GM23338 (cell line): ENCODE measurements at regions not wholly inside any gene's neighbourhood (a gene's known extent, or its start where the extent isn't known, plus 50 kb on each side); places are given as distances from the start of the nearest gene placed in this dataset.

ENCODE experiments used
- ATAC-seq: fragments of 200-7000 bp; cut with Tn5 transposase; 3 replicates; pipeline ENCODE4 v1.9.1; 2020
- DNase-seq: peaks from one replicate; pipeline ENCODE4 v3.0.0-alpha.2; 2015; ENCODE audit warnings: low spot score
- H2AFZ ChIP-seq: fragments of 200-600 bp; sonication (generic); 2 replicates; pipeline ENCODE4 v1.8.0; 2016; ENCODE audit warnings: antibody characterized with exemption, mild to moderate bottlenecking, moderate library complexity
- H3F3A ChIP-seq: fragments of 200-600 bp; sonication (generic); replicated peaks from 2 replicates; pipeline ENCODE4 v1.8.0; 2017; ENCODE audit warnings: antibody characterized with exemption, mixed run types, low read depth
- H3K27ac ChIP-seq: fragments of 200-600 bp; sonication (generic); 2 replicates; pipeline ENCODE4 v1.6.1; 2016; ENCODE audit warnings: low read depth
- H3K27me3 ChIP-seq: fragments of 200-600 bp; sonication (generic); 2 replicates; pipeline ENCODE4 v1.8.0; 2016; ENCODE audit warnings: mild to moderate bottlenecking, mixed run types, moderate library complexity; ENCODE audit not compliant: insufficient read depth
- H3K36me3 ChIP-seq: fragments of 200-600 bp; sonication (generic); 2 replicates; pipeline ENCODE4 v1.8.0; 2016; ENCODE audit warnings: mild to moderate bottlenecking; ENCODE audit not compliant: insufficient read depth
- H3K4me1 ChIP-seq: fragments of 200-600 bp; sonication (generic); 2 replicates; pipeline ENCODE4 v1.8.0; 2016; ENCODE audit warnings: mild to moderate bottlenecking, moderate library complexity; ENCODE audit not compliant: insufficient read depth
- H3K4me2 ChIP-seq: fragments of 200-600 bp; sonication (generic); 2 replicates; pipeline ENCODE4 v1.7.1; 2017; ENCODE audit warnings: mixed run types
- H3K4me3 ChIP-seq: fragments of 200-600 bp; sonication (generic); 2 replicates; pipeline ENCODE4 v1.6.1; 2016; ENCODE audit warnings: mixed run types
- H3K79me2 ChIP-seq: fragments of 200-600 bp; sonication (generic); replicated peaks from 2 replicates; pipeline ENCODE4 v1.8.0; 2017; ENCODE audit warnings: mild to moderate bottlenecking; ENCODE audit not compliant: insufficient read depth
- H3K9me2 ChIP-seq: fragments of 200-600 bp; sonication (generic); 2 replicates; pipeline ENCODE4 v1.8.0; 2017; ENCODE audit not compliant: insufficient read depth
- H4K20me1 ChIP-seq: fragments of 200-600 bp; sonication (generic); replicated peaks from 2 replicates; pipeline ENCODE4 v1.8.0; 2017; ENCODE audit warnings: mild to moderate bottlenecking; ENCODE audit not compliant: insufficient read depth
- H3K27ac Mint-ChIP-seq: 2 replicates; pipeline ENCODE4 v1.8.0; 2020; ENCODE audit warnings: inconsistent platforms, mild to moderate bottlenecking, moderate library complexity, mixed read lengths
- H3K27me3 Mint-ChIP-seq: 3 replicates; pipeline ENCODE4 v1.8.0; 2022; ENCODE audit warnings: low read depth, mild to moderate bottlenecking, moderate library complexity, mixed read lengths, inconsistent platforms; ENCODE audit not compliant: insufficient read depth, poor library complexity
- H3K36me3 Mint-ChIP-seq: 3 replicates; pipeline ENCODE4 v1.8.0; 2021; ENCODE audit warnings: low read depth, mild to moderate bottlenecking, inconsistent platforms, moderate library complexity, mixed read lengths
- H3K4me1 Mint-ChIP-seq: 3 replicates; pipeline ENCODE4 v1.8.0; 2020; ENCODE audit warnings: mild to moderate bottlenecking, inconsistent platforms, mixed read lengths
- H3K4me3 Mint-ChIP-seq: 3 replicates; pipeline ENCODE4 v1.8.0; 2021; ENCODE audit warnings: moderate library complexity, mild to moderate bottlenecking, inconsistent platforms, mixed read lengths
- H3K9me3 Mint-ChIP-seq: 3 replicates; pipeline ENCODE4 v1.8.0; 2020; ENCODE audit warnings: moderate library complexity, mild to moderate bottlenecking, inconsistent platforms, mixed read lengths
- EZH2 ChIP-seq: fragments of 200-600 bp; sonication (generic); IDR thresholded peaks from one replicate; pipeline ENCODE4 v1.8.0; 2017; ENCODE audit warnings: antibody characterized with exemption, mild to moderate bottlenecking, low read depth; ENCODE audit not compliant: unreplicated experiment
- EZH2phosphoT487 ChIP-seq: fragments of 200-600 bp; sonication (generic); IDR thresholded peaks from one replicate; pipeline ENCODE4 v1.8.1; 2018; ENCODE audit warnings: antibody characterized with exemption; ENCODE audit not compliant: unreplicated experiment
- JUNB ChIP-seq: IDR thresholded peaks from one replicate; pipeline ENCODE4 v1.6.1; 2016; ENCODE audit warnings: antibody characterized with exemption; ENCODE audit not compliant: unreplicated experiment
- NANOG ChIP-seq: IDR thresholded peaks from 2 replicates; pipeline ENCODE4 v1.6.1; 2016; ENCODE audit warnings: antibody characterized with exemption, borderline replicate concordance
- STAT1 ChIP-seq: IDR thresholded peaks from one replicate; pipeline ENCODE4 v1.6.1; 2016; ENCODE audit warnings: antibody characterized with exemption; ENCODE audit not compliant: unreplicated experiment
- ZNF114 ChIP-seq: fragments of 250-450 bp; sonication (Bioruptor Pico); IDR thresholded peaks from 2 replicates; pipeline ENCODE4 v1.5.0; 2020; ENCODE audit warnings: mild to moderate bottlenecking, moderate library complexity
- ZNF331 ChIP-seq: fragments of 250-450 bp; sonication (Bioruptor Pico); IDR thresholded peaks from 2 replicates; pipeline ENCODE4 v1.5.0; 2020; ENCODE audit warnings: low read depth, mild to moderate bottlenecking, moderate library complexity
- TF ChIP-seq, protein P1 (sequence below): IDR thresholded peaks from one replicate; pipeline ENCODE4 v1.6.1; 2018; ENCODE audit warnings: antibody characterized with exemption; ENCODE audit not compliant: unreplicated experiment
- TF ChIP-seq, protein P2 (sequence below), 2 experiments: fragments of 200-600 bp in 1 of 2; sonication (generic) in 1 of 2; conservative IDR thresholded peaks; 2 replicates each; pipeline versions ENCODE4 v1.5.1 to v1.6.1; 2016 to 2017; ENCODE audit warnings: antibody characterized with exemption in 2 of 2, low read depth in 2 of 2, mild to moderate bottlenecking in 2 of 2, moderate library complexity in 1 of 2
- TF ChIP-seq, protein P3 (sequence below): IDR thresholded peaks from 2 replicates; pipeline ENCODE4 v1.6.1; 2016; ENCODE audit warnings: antibody characterized with exemption

DNA sequence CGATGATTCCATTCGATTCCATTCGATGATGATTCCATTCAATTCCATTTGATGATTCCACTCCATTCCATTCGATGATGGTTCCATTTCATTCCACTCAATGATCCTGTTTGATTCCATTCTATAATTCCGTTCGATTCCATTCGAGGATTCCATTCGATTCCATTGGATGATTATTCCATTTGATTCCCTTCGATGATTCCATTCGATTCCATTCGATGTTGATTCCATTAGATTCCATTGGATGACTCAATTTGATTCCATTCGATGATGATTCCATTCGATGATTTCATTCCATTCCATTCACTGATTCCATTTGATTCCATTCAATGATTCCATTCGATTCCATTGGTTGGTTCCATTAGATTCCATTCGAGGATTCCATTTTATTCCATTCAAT, 1084.4 kb downstream of the RPIA start:
- Histone ChIP-seq H3K4me2 (no peak overlapping the region), H3K4me3 (no peak overlapping the region), H3K9me2 (0 out of 2 replicates have a peak, but pooled peaks cover 3% of the 10 kb centered on the region), H2AFZ (no peak overlapping the region), H4K20me1 (no peaks in the 10 kb centered on the region), H3F3A (no peaks in the 10 kb centered on the region), H3K36me3 (peaks cover 32% of the 10 kb centered on the region), H3K4me1 (no peaks in the 10 kb centered on the region), H3K27me3 (no peaks in the 10 kb centered on the region), H3K27ac (no peak overlapping the region), H3K79me2 (no peaks in the 10 kb centered on the region)
- Mint-ChIP-seq H3K27ac (no peak overlapping the region), H3K36me3 (peaks cover 94% of the 10 kb centered on the region), H3K27me3 (peaks cover 30% of the 10 kb centered on the region), H3K4me3 (no peak overlapping the region), H3K4me1 (no peaks in the 10 kb centered on the region), H3K9me3 (peaks cover 96% of the 10 kb centered on the region)
- ATAC-seq (no peak), DNase-seq (no peak)
- TF ChIP-seq ZNF114 (CRISPR knock-in tag) (no peak), STAT1 (no peak), EZH2 (no peak), JUNB (no peak)
- TF ChIP-seq, protein P1, sequence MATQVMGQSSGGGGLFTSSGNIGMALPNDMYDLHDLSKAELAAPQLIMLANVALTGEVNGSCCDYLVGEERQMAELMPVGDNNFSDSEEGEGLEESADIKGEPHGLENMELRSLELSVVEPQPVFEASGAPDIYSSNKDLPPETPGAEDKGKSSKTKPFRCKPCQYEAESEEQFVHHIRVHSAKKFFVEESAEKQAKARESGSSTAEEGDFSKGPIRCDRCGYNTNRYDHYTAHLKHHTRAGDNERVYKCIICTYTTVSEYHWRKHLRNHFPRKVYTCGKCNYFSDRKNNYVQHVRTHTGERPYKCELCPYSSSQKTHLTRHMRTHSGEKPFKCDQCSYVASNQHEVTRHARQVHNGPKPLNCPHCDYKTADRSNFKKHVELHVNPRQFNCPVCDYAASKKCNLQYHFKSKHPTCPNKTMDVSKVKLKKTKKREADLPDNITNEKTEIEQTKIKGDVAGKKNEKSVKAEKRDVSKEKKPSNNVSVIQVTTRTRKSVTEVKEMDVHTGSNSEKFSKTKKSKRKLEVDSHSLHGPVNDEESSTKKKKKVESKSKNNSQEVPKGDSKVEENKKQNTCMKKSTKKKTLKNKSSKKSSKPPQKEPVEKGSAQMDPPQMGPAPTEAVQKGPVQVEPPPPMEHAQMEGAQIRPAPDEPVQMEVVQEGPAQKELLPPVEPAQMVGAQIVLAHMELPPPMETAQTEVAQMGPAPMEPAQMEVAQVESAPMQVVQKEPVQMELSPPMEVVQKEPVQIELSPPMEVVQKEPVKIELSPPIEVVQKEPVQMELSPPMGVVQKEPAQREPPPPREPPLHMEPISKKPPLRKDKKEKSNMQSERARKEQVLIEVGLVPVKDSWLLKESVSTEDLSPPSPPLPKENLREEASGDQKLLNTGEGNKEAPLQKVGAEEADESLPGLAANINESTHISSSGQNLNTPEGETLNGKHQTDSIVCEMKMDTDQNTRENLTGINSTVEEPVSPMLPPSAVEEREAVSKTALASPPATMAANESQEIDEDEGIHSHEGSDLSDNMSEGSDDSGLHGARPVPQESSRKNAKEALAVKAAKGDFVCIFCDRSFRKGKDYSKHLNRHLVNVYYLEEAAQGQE, result no peak

DNA sequence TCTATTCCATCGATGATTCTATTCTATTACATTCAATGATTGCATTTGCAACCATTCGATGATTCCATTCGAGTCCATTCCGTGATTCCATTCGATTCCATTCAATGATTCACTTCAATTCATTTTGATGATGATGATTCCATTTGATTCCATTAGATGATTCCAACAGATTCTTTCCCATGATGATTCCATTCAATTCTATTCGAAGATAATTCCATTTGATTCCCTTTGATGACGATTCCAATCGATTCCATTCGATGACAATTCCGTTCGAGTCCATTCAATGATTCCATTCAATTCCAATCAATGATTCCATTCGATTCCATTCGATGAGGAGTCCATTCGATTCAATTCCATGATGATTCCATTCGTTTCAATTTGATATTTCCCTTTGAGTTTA, 1088.8 kb downstream of the RPIA start:
- H3K4me3 Mint-ChIP-seq, result no peak overlapping the region
- Histone ChIP-seq H3K4me1 (no peaks in the 10 kb centered on the region), H3K36me3 (peaks cover 58% of the 10 kb centered on the region), H3K4me3 (no peak overlapping the region; the same call in 1 of the 2 replicates), H2AFZ (no peak overlapping the region), H4K20me1 (no peaks in the 10 kb centered on the region), H3K9me2 (no peaks in the 10 kb centered on the region), H3K27me3 (no peaks in the 10 kb centered on the region), H3F3A (no peaks in the 10 kb centered on the region), H3K27ac (no peak overlapping the region), H3K4me2 (no peak overlapping the region), H3K79me2 (no peaks in the 10 kb centered on the region)
- ATAC-seq (no peak), DNase-seq (no peak)
- H3K9me3 Mint-ChIP-seq, result peaks cover 100% of the 10 kb centered on the region
- H3K36me3 Mint-ChIP-seq, result peaks cover 99% of the 10 kb centered on the region
- TF ChIP-seq ZNF331 (CRISPR knock-in tag), result no peak
- no peaks in the 10 kb centered on the region for H3K4me1 Mint-ChIP-seq
- peaks cover 41% of the 10 kb centered on the region for H3K27me3 Mint-ChIP-seq
- no peak overlapping the region for H3K27ac Mint-ChIP-seq

DNA sequence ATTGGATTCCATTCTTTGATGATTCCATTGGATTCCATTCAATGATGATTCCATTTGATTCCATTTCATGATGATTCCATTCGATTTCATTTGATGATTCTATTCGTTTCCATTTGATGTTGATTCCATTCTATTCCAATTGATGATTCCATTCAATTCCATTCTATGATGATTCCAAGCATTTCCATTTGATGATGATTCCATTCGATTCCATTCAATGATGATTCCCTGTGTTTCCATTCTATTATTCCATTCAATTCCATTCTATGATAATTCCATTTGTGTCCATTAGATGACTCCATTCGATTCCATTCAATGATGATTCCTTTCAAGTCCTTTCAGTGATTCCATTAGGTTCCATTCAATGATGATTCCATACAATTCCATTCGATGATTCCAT, 1090.5 kb downstream of the RPIA start:
- no peaks in the 10 kb centered on the region for H3F3A ChIP-seq
- no peaks in the 10 kb centered on the region for H4K20me1 ChIP-seq
- H3K4me2 ChIP-seq, result no peak overlapping the region
- no peak overlapping the region; the same call in 1 of the 2 replicates for H3K4me3 ChIP-seq
- H2AFZ ChIP-seq, result no peak overlapping the region
- peaks cover 93% of the 10 kb centered on the region for H3K36me3 Mint-ChIP-seq
- peaks cover 56% of the 10 kb centered on the region for H3K36me3 ChIP-seq
- H3K27me3 ChIP-seq, result no peaks in the 10 kb centered on the region
- H3K27ac Mint-ChIP-seq, result no peak overlapping the region
- H3K4me1 ChIP-seq, result no peaks in the 10 kb centered on the region
- no peaks in the 10 kb centered on the region for H3K79me2 ChIP-seq
- no peaks in the 10 kb centered on the region for H3K9me2 ChIP-seq
- no peaks in the 10 kb centered on the region for H3K4me1 Mint-ChIP-seq
- peaks cover 29% of the 10 kb centered on the region for H3K27me3 Mint-ChIP-seq
- DNase-seq, result no peak
- ATAC-seq, result no peak
- peaks cover 100% of the 10 kb centered on the region for H3K9me3 Mint-ChIP-seq
- H3K4me3 Mint-ChIP-seq, result no peak overlapping the region
- no peak overlapping the region for H3K27ac ChIP-seq
- TF ChIP-seq STAT1 (no peak), ZNF114 (CRISPR knock-in tag) (no peak), EZH2phosphoT487 (no peak), ZNF331 (CRISPR knock-in tag) (no peak), NANOG (no peak)
- TF ChIP-seq, protein P2, sequence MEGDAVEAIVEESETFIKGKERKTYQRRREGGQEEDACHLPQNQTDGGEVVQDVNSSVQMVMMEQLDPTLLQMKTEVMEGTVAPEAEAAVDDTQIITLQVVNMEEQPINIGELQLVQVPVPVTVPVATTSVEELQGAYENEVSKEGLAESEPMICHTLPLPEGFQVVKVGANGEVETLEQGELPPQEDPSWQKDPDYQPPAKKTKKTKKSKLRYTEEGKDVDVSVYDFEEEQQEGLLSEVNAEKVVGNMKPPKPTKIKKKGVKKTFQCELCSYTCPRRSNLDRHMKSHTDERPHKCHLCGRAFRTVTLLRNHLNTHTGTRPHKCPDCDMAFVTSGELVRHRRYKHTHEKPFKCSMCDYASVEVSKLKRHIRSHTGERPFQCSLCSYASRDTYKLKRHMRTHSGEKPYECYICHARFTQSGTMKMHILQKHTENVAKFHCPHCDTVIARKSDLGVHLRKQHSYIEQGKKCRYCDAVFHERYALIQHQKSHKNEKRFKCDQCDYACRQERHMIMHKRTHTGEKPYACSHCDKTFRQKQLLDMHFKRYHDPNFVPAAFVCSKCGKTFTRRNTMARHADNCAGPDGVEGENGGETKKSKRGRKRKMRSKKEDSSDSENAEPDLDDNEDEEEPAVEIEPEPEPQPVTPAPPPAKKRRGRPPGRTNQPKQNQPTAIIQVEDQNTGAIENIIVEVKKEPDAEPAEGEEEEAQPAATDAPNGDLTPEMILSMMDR (conservative IDR thresholded peaks at IDR 0.05; ENCODE audit: low read depth in 2 of 2), result no peak
- TF ChIP-seq, protein P3, sequence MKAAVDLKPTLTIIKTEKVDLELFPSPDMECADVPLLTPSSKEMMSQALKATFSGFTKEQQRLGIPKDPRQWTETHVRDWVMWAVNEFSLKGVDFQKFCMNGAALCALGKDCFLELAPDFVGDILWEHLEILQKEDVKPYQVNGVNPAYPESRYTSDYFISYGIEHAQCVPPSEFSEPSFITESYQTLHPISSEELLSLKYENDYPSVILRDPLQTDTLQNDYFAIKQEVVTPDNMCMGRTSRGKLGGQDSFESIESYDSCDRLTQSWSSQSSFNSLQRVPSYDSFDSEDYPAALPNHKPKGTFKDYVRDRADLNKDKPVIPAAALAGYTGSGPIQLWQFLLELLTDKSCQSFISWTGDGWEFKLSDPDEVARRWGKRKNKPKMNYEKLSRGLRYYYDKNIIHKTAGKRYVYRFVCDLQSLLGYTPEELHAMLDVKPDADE, result no peak
